Kidney epithelial cell (primary cell): ENCODE measurements at regions not wholly inside any gene's neighbourhood (a gene's known extent, or its start where the extent isn't known, plus 50 kb on each side); places are given as distances from the start of the nearest gene placed in this dataset.
"Not testable (repeated sequence)": the region's sequence is repeated elsewhere in the genome, so short reads cannot be mapped to it uniquely, and the experiment has no call there.

Experiments
- DNase-seq: peaks from one replicate; pipeline ENCODE4 v3.0.0-alpha.2; 2010; ENCODE audit warnings: low read depth
- H3K27me3 ChIP-seq: 2 replicates; pipeline ENCODE4 v1.6.0; 2011; ENCODE audit warnings: low read length; ENCODE audit not compliant: control insufficient read depth, insufficient read depth
- H3K36me3 ChIP-seq: 2 replicates; pipeline ENCODE4 v1.5.1; 2011; ENCODE audit warnings: low read length; ENCODE audit not compliant: control insufficient read depth, insufficient read depth
- H3K4me3 ChIP-seq: 2 replicates; pipeline ENCODE4 v1.5.1; 2011; ENCODE audit warnings: low read depth, mild to moderate bottlenecking, control low read depth, low read length
- TF ChIP-seq, protein P1 (sequence below): IDR thresholded peaks from 2 replicates; pipeline ENCODE4 v1.5.1; 2011; ENCODE audit warnings: mild to moderate bottlenecking, moderate library complexity, low read length, control low read depth, inconsistent platforms; ENCODE audit not compliant: insufficient read depth, poor library complexity, severe bottlenecking

DNA sequence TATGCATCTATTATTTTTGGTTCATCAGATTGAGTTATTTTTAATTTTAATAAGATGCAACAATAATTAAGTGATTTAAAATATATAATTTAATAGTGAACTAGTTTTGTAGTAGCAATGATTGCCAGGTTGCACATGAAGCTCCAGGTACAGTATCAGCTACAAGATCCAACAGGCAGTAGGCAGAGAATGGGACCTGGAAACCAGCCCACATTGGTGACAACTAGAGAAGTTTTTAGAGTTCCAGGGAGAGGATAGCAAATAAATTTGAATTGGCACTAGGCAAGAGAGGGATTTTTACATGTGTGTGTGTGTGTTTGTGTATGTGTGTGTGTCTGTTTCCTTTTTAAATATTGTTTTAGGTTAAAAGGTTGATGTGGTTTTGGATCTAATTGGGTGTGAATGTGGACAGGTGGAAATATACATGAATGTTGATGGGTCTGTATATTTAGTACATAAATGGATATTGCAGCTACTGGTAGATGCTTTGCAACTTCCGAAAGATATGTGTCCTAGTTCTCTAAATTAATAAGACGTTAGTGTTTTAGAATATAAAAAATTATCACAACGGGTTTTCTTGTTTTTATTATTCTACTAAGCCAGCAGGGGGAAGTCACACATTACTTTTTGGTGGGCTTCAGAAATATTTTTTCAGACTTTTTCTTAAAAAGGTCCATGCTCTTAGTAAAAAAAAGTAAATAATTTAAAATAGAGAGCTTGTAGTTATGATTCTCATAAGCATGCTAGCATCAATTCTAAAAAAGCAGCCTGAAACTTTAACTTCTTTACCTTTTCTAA, 110.1 kb upstream of the GBE1 start:
- H3K27me3 ChIP-seq = no peaks in the 10 kb centered on the region
- no peaks in the 10 kb centered on the region for H3K36me3 ChIP-seq
- DNase-seq = no peak
- TF ChIP-seq, protein P1, sequence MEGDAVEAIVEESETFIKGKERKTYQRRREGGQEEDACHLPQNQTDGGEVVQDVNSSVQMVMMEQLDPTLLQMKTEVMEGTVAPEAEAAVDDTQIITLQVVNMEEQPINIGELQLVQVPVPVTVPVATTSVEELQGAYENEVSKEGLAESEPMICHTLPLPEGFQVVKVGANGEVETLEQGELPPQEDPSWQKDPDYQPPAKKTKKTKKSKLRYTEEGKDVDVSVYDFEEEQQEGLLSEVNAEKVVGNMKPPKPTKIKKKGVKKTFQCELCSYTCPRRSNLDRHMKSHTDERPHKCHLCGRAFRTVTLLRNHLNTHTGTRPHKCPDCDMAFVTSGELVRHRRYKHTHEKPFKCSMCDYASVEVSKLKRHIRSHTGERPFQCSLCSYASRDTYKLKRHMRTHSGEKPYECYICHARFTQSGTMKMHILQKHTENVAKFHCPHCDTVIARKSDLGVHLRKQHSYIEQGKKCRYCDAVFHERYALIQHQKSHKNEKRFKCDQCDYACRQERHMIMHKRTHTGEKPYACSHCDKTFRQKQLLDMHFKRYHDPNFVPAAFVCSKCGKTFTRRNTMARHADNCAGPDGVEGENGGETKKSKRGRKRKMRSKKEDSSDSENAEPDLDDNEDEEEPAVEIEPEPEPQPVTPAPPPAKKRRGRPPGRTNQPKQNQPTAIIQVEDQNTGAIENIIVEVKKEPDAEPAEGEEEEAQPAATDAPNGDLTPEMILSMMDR = peak; percentile 18
- H3K4me3 ChIP-seq = no peak overlapping the region

DNA sequence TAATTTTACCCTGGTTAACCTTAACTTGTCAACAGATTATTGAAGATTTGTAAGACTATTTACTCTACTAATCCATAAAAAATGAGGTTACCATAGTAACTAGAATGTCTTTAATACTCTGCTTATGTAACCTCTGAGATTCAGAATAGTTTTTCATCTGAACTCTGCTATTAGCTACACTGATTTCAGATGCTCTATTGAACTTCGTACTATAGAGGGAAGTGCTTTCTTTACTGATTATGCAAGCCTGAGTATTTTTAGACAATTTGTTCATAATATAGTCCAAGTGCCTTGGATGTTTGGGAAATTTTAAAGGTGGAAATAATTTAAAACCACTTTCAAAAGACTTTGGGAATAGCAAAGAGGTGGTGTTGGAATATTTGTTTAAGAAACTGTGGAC, 107.9 kb upstream of the GBE1 start:
- TF ChIP-seq, protein P1 = no peak
- no peak overlapping the region for H3K4me3 ChIP-seq

DNA sequence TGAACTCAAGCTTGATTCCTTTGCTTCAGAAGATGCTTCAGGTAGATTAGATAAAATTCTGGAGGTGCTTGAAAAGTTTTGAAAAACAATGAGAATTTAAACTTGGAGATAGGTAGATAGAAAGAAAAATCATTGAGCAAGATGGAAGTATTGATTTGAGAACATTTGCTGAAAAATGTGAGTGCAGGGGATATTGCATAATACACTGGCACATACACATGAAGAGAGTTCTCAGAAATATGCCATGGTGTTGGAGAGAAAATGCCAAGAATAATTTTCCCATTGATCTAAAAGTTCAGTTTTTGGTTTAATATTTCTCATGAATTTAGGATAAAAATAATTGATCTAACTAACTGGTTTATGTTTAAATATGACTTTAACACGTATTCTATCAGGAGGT, 107.2 kb upstream of the GBE1 start:
- no peaks in the 10 kb centered on the region for H3K27me3 ChIP-seq
- no peaks in the 10 kb centered on the region for H3K36me3 ChIP-seq
- no peak for DNase-seq
- TF ChIP-seq, protein P1 = no peak
- H3K4me3 ChIP-seq = no peak overlapping the region

More for the DNA sequence above, 107.9 kb upstream of the GBE1 start:
- Histone ChIP-seq H3K36me3 (no peaks in the 10 kb centered on the region), H3K27me3 (no peaks in the 10 kb centered on the region)
- DNase-seq = no peak

DNA sequence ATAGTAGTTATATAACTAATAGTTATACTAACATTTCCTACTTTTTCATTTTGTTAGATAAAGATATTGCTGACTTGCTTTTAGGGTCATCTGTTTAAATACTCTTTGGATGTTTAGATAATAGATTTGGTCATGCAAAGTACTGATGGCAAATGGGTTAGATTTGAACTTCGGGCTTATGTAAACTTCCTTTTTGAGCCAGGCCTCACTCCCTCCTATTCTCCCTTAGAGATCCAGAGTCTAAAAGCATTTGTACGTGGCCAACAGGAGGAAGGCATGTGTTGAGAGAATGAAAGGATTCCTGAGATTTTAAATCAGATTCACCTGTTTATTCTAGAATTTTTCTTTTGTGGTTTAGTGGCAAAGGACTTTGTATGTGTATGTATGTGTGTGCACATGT, 106.4 kb upstream of the GBE1 start:
- Histone ChIP-seq H3K27me3 (no peaks in the 10 kb centered on the region), H3K4me3 (no peak overlapping the region), H3K36me3 (no peaks in the 10 kb centered on the region)
- DNase-seq = no peak
- TF ChIP-seq, protein P1 = no peak

DNA sequence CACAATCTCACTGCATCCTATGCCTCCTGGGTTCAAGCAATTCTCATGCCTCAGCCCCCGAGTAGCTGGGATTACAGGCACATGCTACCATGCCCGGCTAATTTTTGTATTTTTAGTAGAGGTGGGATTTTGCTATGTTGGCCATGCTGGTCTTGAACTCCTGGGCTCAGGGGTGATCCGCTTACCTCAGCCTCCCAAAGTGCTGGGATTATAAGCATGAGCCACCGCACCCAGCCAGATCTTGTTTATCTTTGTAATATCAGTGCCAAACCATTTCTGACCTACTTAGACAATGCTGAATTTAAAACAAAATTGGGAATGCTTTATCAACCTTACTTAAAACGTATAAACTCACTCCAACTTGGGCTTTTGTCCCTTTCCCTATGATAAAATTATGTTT, 103.7 kb upstream of the GBE1 start:
- not testable (repeated sequence) for H3K27me3 ChIP-seq, DNase-seq, H3K36me3 ChIP-seq, H3K4me3 ChIP-seq

DNA sequence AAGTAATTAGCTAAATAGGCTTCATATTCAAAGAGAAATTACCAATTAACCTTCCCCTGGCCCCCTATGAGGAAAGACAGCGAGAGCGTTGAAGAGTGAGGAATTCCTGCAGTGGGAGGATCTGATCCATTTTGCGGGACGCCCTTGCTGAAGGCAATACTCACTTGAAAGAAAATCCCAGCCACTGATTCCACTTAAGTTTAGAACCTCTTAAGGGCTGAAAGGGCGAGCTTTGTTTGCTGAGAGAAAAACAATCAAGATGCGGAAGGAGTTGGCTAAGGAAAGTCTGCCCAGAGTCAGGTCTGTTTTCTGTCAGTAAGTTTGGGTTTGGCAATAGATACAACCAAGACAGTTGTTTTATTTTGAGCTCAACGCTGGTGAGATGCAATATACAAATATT, 102.8 kb upstream of the GBE1 start:
- DNase-seq = no peak
- Histone ChIP-seq H3K4me3 (no peak overlapping the region), H3K36me3 (no peaks in the 10 kb centered on the region), H3K27me3 (no peaks in the 10 kb centered on the region)
- TF ChIP-seq, protein P1 = no peak
